HTR-8/SVneo (cell line): ENCODE measurements at regions not wholly inside any gene's neighbourhood (a gene's known extent, or its start where the extent isn't known, plus 50 kb on each side); places are given as distances from the start of the nearest gene placed in this dataset.

Source experiments
- DNase-seq: peaks from one replicate; pipeline ENCODE4 v3.0.0; 2011; ENCODE audit warnings: low spot score, mixed read lengths; ENCODE audit not compliant: insufficient read length
- FAIRE-seq: peaks from 2 replicates; lab custom pipeline; 2011; peaks lifted over from hg19 to GRCh38; lab: Jason Lieb, UNC

GRCh38 chr22:26887916-26888315 lies 230.5 kb downstream of the MIAT start:
- FAIRE-seq = no peak
- DNase-seq = no peak

DNA sequence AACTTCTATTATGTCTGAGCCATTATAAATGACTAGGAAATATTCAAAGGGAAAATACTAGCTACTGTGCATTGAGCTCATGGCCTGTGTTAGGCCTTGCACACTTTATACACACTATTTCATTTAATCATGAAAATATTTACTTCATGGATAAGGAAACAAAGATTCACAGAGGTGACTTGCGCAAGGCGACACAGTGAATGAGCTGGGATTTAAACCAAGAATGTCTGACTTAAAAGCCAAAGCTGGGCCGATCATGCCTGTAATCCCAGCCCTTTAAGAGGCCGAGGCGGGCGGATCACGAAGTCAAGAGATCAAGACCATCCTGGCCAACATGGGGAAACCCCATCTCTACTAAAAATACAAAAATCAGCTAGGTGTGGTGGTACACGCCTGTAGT lies 231.5 kb downstream of the MIAT start:
- DNase-seq (no peak), FAIRE-seq (no peak)

DNA sequence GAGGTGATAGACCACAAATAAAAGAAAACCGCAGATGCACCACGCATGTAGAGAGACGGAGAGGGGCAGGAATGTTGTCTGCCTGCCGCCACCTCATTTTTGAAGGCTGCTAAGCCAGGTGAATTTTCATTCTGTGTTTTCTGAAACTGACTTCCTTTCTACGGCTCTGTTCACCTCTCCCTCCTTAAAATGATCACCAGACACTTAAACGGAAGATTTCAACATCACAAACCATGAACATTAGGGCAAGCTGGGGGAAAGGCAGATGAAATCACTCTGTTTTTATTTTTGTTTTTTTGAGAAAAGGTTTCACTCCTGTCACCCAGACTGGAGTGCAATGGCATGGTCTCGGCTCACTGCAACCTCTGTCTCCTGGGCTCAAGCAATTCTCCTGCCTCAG lies 232.4 kb downstream of the MIAT start:
- FAIRE-seq (no peak), DNase-seq (no peak)

DNA sequence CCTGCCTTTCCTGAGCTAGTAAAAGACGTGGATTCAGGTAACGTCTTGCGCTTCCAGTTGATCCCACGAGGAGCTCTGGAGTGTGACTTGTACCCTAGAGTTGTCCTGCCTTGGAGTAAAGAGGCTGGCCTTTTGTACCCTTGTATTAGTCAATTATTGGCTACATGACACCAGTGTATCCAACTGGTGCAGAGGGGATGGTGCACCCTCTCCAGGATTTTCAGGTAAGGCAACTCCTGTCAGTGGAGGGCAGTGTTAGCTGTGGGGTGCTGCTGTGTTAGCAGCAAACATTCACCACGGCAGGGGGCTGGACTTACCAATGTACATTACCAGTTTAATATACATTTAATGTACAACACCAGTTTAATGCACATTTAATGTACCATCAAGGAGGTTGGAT lies 233.5 kb downstream of the MIAT start:
- FAIRE-seq = no peak
- DNase-seq = no peak

DNA sequence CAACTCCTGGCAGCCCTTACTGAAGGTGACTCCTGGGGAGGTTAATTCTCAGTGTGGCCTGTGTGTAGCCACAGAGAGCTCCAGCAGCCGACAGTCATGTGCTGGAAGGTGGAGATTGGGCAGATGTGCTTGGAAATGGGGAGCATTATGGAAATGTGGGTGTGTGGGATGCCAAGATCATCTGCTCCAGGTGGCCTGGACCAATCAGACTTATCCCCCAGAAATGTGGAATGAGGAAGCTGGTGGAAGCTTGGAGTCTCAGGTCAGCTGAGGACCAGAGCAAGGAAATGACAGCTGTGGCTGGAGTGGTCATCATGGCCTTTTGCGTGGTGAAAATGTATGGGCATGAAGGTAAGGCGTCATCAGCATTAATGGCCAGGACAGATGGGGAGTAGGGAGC lies 234.0 kb downstream of the MIAT start:
- no peak for FAIRE-seq
- no peak for DNase-seq

GRCh38 chr22:26892166-26893041 lies 235.0 kb downstream of the MIAT start:
- FAIRE-seq = no peak
- DNase-seq = peak; percentile 15

DNA sequence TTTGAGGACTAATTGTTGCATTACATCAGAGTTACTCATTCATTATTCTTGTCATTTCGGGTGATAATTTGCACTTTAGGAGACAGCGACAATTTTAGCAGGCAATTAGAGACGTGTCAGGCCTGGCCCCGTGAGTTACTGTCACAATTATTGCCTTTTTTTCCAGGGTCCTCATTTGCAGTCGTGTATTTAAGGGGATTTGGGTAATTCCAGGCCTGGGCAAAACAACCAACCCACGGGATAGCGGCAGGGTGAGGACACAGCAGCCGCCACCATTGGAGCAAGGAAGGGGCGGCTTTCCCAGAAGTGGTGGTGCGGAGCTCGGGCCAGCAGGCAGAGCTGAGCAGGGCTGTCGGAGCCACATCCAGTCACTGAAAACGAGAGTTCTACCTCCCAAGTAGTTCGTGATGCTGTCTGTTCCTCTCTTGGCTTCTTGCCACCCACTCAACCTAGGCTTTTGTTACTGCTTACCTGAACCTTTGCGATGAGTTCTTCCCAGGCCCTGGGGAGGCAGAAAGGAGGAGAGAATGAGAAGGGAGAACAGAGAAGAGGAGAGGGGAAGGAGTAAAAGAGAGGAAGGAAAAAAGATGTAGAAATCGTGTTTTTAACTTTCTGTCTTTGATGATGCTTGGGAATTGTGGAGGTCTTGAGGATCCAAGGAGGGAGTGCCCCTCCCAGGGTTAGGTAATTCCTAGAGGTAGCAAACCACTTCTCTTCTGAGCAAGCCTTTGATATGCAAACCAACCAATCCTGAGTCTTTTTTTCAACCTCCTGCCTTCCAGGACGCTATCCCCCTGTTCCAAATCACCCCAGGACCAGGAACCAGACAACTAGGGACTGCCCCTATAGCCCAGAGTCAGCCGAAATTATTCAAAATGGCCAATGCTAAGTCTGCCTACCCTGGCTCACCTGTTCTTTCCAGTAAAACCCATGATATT lies 236.1 kb downstream of the MIAT start:
- no peak for FAIRE-seq
- no peak for DNase-seq

GRCh38 chr22:26894362-26894761 lies 237.0 kb downstream of the MIAT start:
- DNase-seq (no peak), FAIRE-seq (no peak)

DNA sequence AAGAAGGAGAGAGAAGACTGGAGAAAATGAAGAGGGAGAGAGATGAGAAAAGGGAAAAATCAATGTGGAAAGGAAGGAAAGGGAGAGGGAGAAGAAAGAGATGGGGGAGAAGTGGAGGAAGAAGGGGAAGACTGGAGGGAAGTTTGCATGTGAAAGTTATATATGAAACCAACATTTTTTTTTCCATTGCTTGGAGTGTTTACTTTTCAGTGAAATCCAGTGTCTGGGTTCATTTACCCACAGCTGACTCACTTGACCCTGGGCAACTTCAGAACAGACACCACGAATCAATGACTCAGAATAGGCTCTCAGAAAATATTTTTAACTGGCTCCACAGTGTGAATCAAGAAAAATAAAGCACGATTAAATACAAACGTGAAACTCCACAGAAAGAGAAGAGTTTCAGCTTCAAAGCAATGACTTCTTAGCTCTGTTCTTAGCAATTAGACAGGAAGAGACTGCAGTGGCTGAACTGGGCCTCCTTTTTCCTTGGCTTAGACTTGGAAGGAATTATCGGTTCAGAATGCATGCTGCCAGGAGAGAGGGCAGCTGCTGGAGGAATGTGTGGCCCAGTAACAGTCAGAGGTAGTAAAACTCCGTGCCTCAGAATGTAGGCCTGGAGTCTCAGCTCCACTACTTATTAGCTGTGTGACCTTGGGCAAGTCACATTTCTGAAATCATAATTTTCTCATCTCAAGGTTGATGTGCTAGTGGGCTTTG lies 237.5 kb downstream of the MIAT start:
- FAIRE-seq = no peak
- peak; percentile 63 for DNase-seq

DNA sequence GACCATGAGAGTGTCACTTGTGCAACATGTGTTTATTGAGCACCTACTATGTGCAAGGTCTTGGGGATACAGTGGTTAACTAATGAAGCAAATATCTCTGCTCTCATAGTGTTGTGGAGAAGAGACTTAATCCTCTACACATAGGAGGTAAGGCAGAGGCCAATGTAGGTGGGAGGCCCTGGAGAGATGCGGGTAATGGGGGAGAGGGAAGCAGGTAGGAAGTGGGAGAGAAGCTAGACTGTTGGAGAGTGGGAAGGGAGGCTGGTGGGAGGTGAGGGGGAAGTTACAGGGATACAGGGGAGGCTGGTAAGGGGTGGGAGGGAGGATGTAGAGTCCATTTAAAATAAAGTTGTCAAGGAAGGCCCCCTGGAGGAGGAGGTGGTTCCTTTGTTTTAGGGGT lies 240.0 kb downstream of the MIAT start:
- FAIRE-seq (no peak), DNase-seq (no peak)

GRCh38 chr22:26898946-26899605 lies 241.7 kb downstream of the MIAT start:
- DNase-seq (no peak), FAIRE-seq (no peak)

GRCh38 chr22:26900787-26901186 lies 243.4 kb downstream of the MIAT start:
- FAIRE-seq (no peak), DNase-seq (no peak)

- FAIRE-seq (no peak), DNase-seq (no peak)
These were observed 243.9 kb downstream of the MIAT start for GRCh38 chr22:26901198-26901816.

DNA sequence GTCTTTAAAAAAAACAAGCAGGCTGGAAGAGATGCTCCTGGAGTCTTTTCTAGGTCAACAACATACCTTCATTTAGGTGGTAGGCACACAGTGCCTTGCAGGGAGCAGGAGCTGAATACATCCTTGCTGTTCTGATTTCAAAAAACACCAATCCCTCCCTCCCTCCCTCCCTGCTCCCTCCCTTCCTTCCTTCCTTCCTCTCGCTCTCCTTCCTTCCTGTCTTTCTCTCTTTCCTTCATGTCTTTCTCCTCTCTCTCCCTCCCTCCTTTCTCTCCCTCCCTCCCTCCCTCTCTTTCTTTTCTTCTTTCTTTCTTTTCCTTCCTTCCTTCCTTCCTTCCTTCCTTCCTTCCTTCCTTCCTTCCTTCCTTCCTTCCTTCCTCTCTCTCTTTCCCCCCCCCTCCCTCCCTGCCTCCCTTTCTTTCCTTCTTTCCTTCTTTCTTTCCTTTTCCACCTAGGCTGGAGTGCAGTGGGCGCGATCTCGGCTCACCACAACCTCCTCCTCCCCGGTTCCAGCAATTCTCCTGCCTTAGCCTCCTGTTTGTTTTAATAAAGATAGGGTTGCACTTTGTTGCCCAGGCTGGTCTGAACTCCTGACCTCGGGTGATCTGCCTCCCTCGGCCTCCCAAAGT lies 245.1 kb downstream of the MIAT start:
- DNase-seq (no peak), FAIRE-seq (no peak)

GRCh38 chr22:26903030-26903856 lies 245.9 kb downstream of the MIAT start:
- FAIRE-seq (no peak), DNase-seq (no peak)

GRCh38 chr22:26904483-26904882 lies 247.1 kb downstream of the MIAT start:
- DNase-seq (no peak), FAIRE-seq (no peak)

DNA sequence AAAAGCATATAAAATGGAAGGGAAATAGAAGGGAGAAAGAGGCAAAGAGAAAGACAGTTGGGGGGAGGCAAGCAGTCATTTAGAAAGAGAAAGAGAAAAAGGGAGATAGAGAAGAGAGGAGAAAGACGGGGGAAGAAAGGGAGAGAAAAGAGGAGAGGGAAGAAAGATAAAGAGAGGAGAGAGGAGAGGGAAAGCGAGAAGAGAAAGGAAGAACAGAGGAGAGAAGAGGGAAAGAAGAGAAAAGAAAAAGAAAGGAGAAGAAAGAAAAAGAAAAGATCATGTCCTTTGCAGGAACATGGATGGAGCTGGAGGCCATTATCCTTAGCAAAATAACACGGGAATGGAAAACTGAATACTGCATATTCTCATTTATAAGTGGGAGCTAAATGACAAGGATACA lies 247.7 kb downstream of the MIAT start:
- FAIRE-seq (no peak), DNase-seq (no peak)

GRCh38 chr22:26905640-26906039 lies 248.3 kb downstream of the MIAT start:
- FAIRE-seq (no peak), DNase-seq (no peak)
